ENCODE measurements at regions not wholly inside any gene's neighbourhood (a gene's known extent, or its start where the extent isn't known, plus 50 kb on each side); places are given as distances from the start of the nearest gene placed in this dataset.

GRCh38 chr5:24963611-24964010, 318.8 kb upstream of the CDH10 start:
- TF ChIP-seq CTCF (IDR thresholded peaks at IDR 0.05; ENCODE audit: control extremely low read depth, extremely low read depth, low read depth, missing control alignments) = no peak
- no peak for DNase-seq (ENCODE audit: extremely low spot score)
- POLR2A ChIA-PET = no interaction called here
- CTCF ChIA-PET = no interaction called here

GRCh38 chr5:24923400-24923799, 278.6 kb upstream of the CDH10 start:
- no peak for DNase-seq (ENCODE audit: extremely low spot score)
- CTCF ChIA-PET = interaction anchor here (1.4 kb wide), 1 partner anchor 19 kb away, joined by 3 read pairs; no protein-coding TSS in a partner anchor
- POLR2A ChIA-PET = no interaction called here
- no peak for TF ChIP-seq CTCF (IDR thresholded peaks at IDR 0.05; ENCODE audit: control extremely low read depth, extremely low read depth, low read depth, missing control alignments)

- TF ChIP-seq CTCF (IDR thresholded peaks at IDR 0.05; ENCODE audit: control extremely low read depth, extremely low read depth, low read depth, missing control alignments) = no peak
- ChIA-PET CTCF (no interaction called here), POLR2A (no interaction called here)
- no peak for DNase-seq (ENCODE audit: extremely low spot score)
Observed at GRCh38 chr5:24918676-24919075, 273.9 kb upstream of the CDH10 start.

GRCh38 chr5:24916863-24917262, 272.1 kb upstream of the CDH10 start:
- POLR2A ChIA-PET = no interaction called here
- no peak for TF ChIP-seq CTCF (IDR thresholded peaks at IDR 0.05; ENCODE audit: control extremely low read depth, extremely low read depth, low read depth, missing control alignments)
- CTCF ChIA-PET = no interaction called here

GRCh38 chr5:24909210-24909609, 264.4 kb upstream of the CDH10 start:
- TF ChIP-seq CTCF (IDR thresholded peaks at IDR 0.05; ENCODE audit: control extremely low read depth, extremely low read depth, low read depth, missing control alignments) = no peak
- ChIA-PET POLR2A (no interaction called here), CTCF (no interaction called here)
- no peak for DNase-seq (ENCODE audit: extremely low spot score)

More at GRCh38 chr5:24916863-24917262, 272.1 kb upstream of the CDH10 start:
- no peak for DNase-seq (ENCODE audit: extremely low spot score)

- ChIA-PET CTCF (no interaction called here), POLR2A (no interaction called here)
- DNase-seq (ENCODE audit: extremely low spot score) = no peak
- no peak for TF ChIP-seq CTCF (IDR thresholded peaks at IDR 0.05; ENCODE audit: control extremely low read depth, extremely low read depth, low read depth, missing control alignments)
Observed at GRCh38 chr5:24906689-24907088, 261.9 kb upstream of the CDH10 start.

- TF ChIP-seq CTCF (IDR thresholded peaks at IDR 0.05; ENCODE audit: control extremely low read depth, extremely low read depth, low read depth, missing control alignments) = no peak
- ChIA-PET CTCF (no interaction called here), POLR2A (no interaction called here)
- DNase-seq (ENCODE audit: extremely low spot score) = no peak
Observed at GRCh38 chr5:24904981-24905517, 260.3 kb upstream of the CDH10 start.
